GM19452 (cell line): ENCODE measurements at regions not wholly inside any gene's neighbourhood (a gene's known extent, or its start where the extent isn't known, plus 50 kb on each side); places are given as distances from the start of the nearest gene placed in this dataset.

Experiments used
- ATAC-seq: cut with Tn5 transposase; IDR thresholded peaks from one replicate; pipeline ENCODE4 v1.9.1; 2021; ENCODE audit not compliant: unreplicated experiment

DNA sequence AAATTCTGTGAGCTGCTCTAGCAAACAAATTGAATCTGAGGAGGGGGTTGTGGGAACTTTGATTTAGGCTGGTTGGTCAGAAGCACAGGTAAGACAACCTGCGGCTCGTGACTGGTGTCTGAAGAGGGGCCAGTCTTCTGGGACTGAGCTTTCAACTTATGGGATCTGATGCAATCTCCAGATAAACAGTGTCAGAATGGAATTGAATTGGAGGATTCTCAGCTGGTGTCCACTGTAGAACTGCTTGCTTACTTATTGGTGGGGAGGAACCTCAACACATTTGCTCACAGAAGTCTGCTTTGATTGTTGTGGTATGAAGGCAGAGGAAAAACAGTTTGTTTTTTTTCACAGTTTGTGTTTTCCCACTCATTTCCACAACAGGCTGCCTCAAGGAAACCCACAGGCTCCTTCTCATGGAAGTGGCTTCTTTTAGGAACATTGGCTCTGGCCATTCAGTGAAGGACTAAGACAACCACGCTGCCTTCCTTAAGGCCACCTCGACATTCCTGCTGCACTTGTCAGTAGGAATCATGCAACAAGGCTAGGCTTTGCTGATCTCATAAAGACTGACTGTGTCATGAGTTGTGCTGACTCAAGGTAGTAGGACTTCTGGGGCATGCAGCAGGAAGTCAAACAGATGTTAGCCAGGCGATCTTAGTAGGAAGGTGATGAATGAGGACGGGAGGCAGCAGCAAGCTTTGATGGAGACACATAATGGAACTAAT is 104.7 kb downstream of the TSN start:
- no peak for ATAC-seq

DNA sequence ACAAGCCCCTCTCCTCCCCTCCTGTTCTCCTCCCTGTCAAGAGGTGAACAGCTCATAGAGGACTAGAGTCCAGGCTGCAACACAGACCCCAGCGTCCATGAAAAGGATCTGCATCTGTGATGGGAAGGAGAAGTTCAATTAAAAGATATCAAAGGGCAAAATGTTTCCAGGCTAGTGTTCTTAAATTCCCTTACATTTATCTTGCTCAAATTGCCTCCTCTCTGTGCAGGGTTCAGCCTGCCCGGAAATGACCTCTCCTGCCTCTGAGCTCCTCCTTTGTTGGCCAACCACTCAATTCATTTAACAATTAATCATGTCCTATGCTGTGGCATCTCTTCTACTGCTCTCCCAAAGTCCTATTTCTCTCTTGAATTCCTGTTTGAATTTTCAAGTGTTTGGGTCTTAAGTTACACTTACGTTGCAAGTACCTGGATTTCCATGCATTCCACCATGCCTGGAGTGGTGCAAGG is 105.3 kb downstream of the TSN start:
- ATAC-seq: no peak

DNA sequence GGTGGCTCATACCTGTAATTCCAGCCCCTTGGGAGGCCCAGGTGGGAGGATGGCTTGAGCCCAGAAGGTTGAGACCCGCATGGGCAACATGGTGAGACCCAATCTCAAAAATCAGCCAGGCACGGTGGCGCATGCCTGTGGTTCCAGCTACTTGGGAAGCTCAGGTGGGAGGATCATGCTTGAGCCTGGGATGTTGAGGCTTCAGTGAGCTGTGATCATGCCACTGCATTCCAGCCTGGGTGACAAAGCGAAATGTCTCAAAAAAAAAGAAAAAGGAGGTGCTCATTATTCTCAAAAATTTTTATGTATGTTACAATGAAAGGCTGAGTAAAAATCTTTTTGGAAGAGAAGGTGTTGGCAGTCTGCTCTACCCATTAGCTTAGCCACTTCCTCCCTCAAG is 106.8 kb downstream of the TSN start:
- ATAC-seq: no peak

DNA sequence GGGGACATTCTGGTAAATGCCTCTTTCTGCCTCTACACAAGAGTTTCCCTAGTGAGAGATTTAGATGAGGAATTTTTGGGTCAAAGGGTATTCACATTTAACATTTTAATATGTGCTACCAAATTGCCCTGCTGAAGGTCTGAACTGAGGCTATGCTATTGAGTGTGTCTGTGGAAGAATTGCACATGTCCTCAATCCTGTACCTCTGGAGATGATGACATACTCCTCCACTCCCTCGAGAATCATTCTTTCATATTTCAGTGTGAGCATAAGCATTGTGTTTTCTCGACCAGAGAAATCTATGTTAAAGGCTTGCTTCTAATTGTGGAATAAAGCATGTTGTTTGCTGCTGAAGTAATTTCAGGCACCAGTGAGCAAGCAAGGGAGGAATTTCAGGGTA is 110.5 kb downstream of the TSN start:
- no peak for ATAC-seq

DNA sequence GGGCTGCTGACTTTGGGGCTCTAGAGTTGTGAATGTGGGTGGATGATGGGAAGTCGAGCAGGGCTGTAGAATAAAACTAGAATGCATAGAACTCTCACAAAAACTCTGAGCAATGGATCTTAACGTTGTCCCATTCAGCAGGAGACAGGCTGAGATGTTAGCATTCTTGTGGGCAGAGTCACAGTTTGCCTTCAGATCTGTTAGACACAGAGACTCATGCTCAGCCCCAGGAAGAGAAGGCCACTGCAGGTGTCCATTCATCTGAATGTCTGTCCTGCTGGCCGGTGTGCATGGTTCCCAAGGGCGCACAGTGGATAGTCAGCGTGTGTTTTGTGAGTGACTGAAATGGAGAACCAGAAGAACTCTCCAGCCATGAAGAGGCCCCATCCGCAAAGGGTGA is 111.3 kb downstream of the TSN start:
- no peak for ATAC-seq

DNA sequence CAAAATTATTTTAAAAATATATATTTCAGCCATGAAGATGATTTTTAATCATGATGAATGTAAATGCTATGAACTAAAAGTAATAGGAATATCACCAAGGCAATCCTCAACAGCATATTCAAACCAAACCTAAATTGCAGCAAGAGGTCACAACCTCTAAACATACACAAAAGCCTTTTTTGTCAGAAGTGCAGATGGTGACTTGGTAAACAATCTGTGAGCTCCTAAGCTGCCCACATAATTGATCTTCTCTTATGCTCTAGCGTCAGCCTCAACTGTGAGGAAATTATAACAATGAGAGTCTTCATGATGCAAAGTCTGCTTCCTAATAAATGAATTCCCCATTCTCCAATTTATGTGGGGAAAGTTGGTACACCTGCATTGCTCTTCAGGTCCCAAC is 113.2 kb downstream of the TSN start:
- ATAC-seq: no peak

DNA sequence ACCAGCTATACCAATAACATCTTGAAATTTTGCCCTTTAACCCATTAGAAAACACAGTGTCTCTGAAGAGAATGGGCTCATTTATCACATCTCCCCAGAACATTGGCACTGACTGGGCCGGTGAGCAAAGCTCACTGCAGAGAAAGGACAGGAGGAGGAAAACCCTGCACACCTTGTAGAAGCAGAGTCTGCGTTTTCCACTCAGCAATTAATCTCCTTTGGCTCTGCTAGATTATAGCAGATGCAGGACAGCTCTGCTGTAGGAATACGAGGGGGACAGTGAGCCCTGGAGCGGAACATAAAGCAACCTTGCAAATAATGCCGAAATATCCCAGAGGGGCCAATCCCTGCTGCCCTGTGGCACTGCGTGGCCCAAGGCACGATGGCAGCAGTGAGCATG is 113.9 kb downstream of the TSN start:
- no peak for ATAC-seq

DNA sequence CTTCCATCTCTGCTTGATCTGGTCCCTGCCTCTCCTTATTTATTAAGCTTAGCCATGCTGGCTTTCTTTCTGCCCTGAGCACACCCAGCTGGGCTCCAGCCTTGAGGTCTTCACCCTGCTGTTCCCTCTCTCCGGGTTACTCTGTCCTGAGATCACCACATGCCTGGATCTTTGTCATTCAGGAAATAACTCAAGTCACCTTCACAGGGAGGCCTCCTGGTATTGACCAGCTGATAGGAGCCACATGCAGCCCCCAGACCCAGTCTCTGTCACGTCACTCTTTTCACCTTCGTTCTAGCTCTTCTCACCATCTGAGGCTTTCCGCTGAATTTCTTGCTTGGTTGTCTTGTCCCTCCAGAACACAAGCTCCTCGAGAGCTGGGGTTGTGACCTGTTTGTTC is 114.4 kb downstream of the TSN start:
- ATAC-seq: no peak

DNA sequence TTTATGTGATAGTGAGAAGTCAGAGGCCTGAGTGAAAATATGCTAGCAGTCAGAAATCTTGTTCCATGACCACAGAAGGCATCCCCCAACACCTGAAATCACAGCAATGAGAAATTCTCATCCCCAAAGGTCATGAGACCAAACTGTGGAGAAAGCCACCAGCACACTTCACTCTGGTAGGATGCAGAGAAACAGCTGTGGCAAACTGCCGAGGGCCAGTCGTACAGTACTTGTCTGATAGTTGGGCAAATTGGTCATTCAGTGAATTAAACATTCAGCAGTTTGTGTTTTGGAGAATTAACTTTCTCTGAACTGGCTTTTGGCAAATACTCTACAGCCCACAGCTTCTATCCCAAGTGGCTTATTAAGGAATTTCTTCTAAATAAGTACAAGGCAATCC is 117.2 kb downstream of the TSN start:
- ATAC-seq: no peak

DNA sequence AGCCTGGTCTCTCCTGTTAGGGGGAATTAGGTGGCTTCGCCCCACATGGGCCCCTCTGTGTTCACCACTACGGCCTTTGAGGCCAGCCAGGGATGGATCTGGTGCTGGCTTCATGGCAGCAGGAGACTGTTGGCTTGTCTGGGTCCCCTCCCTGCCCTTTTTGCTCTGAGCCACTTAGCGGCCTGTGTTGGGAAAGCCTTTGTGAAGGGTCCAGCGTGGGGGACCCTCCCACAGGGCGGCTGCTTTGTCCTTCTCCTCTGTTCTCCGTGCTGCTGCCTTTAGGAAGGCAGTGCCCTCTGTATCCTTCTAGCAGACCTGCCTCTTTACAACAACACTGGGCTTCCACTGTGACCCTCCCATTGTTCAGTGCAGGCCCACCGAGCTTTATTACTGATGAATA is 118.4 kb downstream of the TSN start:
- no peak for ATAC-seq

DNA sequence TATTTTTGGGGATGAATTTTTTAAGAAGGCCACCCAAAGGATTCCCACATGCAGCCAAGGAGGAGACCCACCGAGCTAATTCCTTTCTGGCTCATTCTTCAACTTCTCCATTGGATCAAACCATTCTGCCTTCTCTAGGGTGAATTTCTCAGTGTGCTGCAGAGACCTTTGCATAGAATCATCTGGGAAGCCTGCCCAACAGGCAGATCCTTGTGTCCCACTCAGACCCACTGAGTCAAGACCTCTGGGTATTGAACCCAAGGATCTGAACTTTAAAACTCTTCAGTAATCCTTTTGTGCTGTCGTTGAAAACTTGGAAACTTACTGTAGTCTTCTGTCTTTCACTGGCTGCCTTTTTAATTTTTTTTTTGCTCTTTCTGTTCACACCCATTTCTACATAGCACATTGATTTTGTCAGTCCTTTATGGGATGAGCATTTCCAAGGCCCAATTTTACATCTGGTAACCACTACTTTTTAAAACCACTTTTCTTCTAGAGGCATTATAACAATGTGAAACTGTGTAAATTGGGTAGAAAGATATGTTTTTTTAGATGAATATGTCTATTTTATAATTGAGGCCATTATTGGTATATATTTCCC is 120.2 kb downstream of the TSN start:
- ATAC-seq: no peak

DNA sequence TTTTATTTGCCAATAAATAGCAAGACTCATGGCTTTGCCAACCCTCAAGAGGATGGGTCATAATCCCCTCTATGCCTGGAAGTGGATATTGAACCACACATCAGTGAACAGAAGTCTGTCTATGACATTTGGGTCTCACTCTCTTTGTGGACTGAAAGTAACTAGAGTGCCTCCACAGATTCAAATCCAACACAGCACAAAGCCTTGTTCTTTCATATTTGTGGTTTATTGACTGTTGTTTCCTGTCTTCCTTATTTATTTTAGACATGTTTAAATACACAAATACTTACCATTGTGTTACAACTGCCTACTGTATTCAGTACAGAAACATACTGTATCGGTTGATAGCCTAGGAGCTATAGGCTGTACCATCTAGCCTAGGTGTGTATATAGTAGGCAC is 121.9 kb downstream of the TSN start:
- ATAC-seq: no peak

DNA sequence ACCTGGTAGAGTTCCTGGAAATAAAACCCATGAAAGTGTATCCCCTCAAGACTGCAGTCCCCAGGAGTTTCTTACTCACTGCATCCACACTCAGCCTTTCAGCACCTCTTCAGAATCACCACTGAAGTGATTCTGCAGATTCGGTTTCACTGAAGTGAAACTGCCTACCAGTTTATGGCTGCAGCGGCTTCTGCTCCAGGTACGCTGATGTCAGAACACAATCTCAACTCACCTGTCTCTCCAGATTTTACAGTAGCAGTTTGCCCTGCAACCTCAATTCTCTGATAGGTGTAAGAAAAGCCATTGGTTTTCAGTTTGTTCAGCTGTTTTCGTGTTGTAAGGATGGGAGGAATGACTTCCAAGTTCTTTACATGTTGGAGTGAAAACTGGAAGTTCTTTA is 124.8 kb downstream of the TSN start:
- no peak for ATAC-seq

DNA sequence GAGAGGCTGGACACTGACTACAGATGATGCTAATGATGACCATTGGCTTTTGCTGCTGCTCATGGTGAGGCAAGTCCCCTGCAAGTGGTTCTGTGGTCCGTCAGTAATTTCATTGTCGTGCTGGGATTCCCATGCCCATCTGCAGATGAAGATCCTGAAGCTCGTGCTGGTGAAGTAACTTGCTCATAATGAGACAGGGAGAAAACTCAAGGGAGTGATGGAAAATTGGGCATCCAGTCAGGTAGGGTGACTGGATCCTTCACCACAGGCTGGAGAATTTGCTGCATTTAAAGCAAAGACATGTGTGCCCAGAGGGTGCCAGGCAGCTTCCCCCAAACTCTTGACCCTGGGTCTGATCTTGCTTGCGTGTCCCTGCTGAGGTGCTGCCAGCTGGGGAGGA is 125.6 kb downstream of the TSN start:
- no peak for ATAC-seq

DNA sequence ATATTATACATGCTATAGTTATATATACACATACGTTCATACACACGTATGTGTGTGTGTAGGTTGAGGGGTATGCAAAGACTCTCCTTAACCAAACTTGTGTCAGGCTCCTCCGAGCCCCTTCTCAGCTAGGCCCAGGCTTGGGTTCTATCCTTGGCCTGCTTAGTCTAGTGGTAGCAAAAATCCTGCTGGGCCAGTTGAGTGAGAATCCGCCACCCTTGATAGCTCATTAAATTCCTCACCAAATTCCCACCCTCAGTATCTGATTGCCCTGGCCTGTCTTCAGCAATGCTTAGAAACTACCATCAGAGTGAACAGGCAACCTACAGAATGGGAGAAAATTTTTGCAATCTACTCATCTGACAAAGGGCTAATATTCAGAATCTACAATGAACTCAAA is 126.5 kb downstream of the TSN start:
- no peak for ATAC-seq

DNA sequence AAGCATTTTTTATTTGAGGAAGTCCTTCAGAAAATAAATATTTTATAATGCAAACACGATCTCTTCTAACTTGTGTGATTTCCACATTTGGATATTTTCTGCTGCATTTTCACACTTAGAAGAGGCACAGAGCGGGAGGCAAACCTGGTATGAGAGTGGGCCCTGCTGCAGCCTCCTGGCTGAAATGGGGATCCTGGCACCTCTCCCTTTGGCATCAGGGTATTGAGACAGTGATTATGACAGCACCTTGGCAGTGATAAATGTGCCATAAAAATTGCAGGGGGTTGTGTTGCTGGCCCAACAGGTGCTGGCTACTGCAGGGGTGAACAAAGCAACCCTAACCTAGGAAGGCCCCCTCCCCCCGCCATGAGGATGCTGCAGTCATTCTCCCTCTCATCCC is 128.6 kb downstream of the TSN start:
- no peak for ATAC-seq

DNA sequence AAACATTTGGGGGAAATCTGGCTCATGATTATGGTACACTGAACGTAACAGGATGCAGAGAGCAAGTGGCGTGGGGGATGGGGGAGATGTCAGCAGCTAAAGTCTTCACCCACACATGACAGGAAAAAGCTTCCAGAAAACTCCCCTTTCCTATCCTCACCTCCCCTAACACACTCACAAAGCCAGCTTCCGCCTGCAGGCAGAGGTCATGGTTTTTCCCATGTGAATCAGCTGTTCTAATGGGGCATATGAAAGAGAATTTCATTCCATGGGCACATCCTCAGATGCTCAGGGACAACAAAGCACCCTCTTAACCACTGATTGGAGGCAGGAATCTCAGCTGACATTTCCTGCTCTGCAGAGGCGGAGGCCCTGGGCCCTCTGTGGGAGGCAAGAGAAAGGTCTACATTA is 129.1 kb downstream of the TSN start:
- ATAC-seq: no peak

DNA sequence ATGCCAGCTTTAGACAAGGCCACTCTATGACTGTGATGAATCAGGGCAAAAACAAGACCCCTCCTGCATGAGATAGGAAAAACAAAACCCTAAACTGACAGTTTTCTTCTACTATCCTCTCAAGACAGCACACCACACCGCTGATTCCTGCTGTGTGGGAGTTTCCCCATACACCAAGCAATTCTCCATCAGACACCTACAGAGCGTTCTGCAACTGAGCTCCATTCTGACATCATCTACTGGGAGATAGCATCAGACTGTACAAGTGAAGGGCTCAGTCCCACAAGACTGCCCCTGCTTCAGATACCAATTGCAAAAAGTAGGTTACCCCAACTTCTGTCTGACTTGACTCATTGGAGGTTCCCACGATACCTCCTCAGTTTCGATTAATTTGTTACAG is 130.6 kb downstream of the TSN start:
- no peak for ATAC-seq

DNA sequence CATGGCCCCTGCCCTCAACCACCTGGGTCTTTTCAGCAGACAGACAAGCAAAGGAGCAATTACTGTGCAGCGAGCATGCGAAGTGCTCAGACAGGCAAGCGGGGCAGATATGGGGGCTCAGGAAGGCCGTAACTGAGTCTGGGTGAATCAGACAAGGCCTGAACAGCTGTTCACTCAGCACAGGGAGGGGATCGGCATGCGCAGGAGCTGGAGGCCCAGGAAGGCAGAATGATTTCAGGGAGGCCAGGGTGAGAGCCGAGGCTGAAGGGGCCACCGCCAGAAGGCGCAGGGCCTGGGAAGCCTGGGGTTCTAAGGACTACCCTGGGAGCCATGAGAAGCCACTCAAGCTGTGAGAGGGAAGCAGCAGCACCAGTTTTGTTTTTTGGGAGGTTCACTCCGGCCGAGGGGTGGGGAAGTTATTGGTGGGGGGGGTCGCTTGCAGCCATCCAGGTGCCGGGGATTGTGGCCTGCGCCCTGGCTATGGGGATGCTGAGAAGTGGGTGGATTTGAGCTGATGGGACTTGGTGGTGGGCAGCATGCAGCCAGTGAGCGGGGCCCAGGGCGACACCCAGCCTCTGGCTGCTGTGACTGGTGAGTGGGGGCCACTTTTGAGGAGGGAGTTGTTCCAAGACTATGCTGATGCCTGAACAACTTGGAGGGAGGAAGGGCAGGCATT is 132.2 kb downstream of the TSN start:
- ATAC-seq: no peak

DNA sequence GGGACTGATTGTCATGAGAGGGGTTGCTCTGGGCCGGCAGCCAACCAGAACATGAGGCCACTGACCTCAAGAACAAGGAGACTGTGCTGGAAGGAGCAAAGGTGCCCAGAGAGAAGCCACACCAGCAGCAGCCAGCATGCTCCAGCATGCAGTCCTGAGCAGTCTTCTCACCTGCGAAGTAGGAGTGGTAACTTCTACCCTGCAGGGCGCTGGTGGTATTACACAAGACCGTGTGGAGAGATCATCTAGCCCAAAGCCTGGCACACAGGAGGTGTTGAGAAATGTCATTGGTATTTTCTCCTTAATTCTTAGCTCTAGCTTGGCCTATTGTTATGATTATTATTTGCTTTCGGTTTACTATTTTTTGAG is 132.7 kb downstream of the TSN start:
- ATAC-seq: peak; percentile 81

DNA sequence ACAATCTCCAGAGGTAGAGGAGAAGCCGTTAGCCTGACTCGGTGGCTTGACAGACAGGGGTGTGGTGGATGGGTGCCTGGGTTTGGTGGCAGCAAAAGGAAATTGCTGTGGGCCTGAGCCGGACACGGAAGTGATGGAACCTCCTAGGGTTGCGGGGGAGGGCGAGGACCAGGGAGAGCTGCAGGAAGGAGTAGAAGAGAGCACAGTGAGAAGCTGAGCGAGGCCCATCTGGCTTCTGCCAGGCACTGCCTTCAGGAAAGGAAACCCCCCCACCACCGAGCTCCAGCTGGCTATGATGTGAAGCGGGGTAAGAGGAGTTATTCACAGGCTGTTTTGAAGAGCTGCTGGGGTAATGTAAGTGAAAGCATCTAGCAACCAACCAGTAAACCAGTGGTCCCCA is 134.6 kb downstream of the TSN start:
- ATAC-seq: no peak

DNA sequence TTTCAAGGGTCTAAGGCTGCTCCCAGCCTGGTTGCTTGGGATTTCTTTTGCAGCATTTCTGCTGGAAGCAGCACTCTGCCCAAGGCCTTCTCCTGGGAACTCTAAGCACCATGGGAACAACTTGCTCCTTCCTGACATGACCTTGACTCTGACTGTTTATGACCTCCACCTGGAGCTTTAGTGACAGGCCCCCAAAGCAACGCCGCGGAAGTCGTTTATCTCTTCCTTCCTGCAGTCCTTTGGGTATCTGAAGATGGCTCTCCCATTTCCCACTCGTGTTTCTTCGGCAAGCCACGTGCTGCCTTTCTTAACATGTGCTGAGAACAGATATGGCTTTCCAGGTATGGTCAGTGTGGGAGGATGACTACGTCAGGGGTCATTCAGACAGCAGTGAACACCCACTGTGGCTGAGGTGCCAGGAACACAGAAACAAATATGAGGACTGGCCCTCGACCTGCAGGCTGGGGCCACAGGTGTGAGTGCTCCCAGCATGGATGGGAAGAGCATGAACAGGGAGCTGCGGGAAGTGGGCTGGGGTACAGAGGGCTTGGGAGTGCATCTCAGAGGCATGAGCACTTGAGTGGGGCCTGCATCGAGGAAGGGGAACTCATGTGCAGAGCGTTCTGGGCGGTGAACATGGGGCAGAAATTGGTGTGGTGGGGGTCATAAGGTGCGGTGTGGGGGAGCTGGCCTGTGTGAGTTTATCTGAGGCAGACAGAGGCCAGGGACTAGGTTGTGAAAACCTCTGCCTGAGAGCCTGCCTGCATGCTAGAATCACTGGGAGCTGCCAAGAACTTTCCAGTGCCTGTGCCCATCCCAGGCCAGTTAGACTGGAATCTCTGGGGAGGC is 140.5 kb downstream of the TSN start:
- no peak for ATAC-seq
